HL-60 (cell line): ENCODE measurements at regions not wholly inside any gene's neighbourhood (a gene's known extent, or its start where the extent isn't known, plus 50 kb on each side); places are given as distances from the start of the nearest gene placed in this dataset.

ENCODE experiments used
- DNase-seq, 2 experiments: peaks; one replicate each; pipeline ENCODE4 v3.0.0-alpha.2; 2010 to 2020; ENCODE audit warnings: low read depth in 1 of 2, low spot score in 1 of 2
- H3K27ac ChIP-seq: fragments of 250-450 bp; sonication (Bioruptor Pico); replicated peaks from 2 replicates; pipeline ENCODE4 v1.5.1; 2020; ENCODE audit warnings: mild to moderate bottlenecking, moderate library complexity
- H3K27me3 ChIP-seq: fragments of 250-450 bp; sonication (Bioruptor Pico); 2 replicates; pipeline ENCODE4 v1.5.1; 2021; ENCODE audit warnings: mild to moderate bottlenecking, moderate library complexity; ENCODE audit not compliant: insufficient read depth, poor library complexity, severe bottlenecking
- H3K4me3 ChIP-seq: replicated peaks from 2 replicates; pipeline ENCODE4 v1.5.1; 2011; ENCODE audit warnings: mild to moderate bottlenecking, control low read depth, low read length; ENCODE audit not compliant: insufficient read depth
- CTCF ChIP-seq: IDR thresholded peaks from one replicate; pipeline ENCODE4 v1.5.1; 2011; ENCODE audit warnings: low read length, control low read depth, inconsistent platforms; ENCODE audit not compliant: insufficient read depth
- GABPA ChIP-seq: IDR thresholded peaks from 2 replicates; pipeline ENCODE4 v1.6.1; 2012; ENCODE audit warnings: low read depth
- POLR2AphosphoS5 ChIP-seq: IDR thresholded peaks from 2 replicates; pipeline ENCODE4 v1.6.1; 2012; ENCODE audit warnings: low read depth
- SPI1 ChIP-seq: IDR thresholded peaks from 2 replicates; pipeline ENCODE4 v1.6.1; 2012; ENCODE audit warnings: low read depth, mild to moderate bottlenecking, borderline replicate concordance
- TF ChIP-seq, protein P1 (sequence below): IDR thresholded peaks from 2 replicates; pipeline ENCODE4 v1.6.1; 2012; ENCODE audit warnings: low read depth; ENCODE audit not compliant: insufficient replicate concordance

GRCh38 chr5:93829346-93829745, 87.9 kb upstream of the POU5F2 start:
- Histone ChIP-seq H3K4me3 (no peak overlapping the region), H3K27ac (no peak overlapping the region), H3K27me3 (no peaks in the 10 kb centered on the region)
- TF ChIP-seq SPI1 (no peak), CTCF (no peak)
- DNase-seq = no peak

DNA sequence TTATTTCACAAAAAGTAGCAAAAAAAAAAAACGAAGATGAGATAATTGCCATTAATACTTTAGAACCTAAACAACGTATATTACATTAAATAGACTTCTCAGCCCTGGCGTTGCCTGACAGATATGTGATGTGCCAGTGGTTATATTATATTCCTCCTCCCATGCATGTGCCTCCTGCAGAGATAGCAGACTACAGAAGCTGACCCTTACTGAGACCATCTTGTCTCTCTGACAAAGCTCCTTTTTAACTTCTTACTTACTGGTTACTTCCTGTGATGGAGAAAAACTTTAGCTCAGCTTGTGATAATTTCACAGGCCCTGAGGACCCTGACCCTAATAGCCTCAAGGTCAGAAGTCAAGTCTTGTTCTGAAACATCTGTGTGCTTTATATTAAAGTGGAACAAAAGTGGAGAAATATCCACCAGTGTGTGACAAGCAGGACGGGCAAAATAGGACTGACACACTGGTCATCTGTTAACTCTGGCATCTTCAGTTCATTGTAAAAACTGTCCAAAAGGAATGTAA, 80.6 kb upstream of the POU5F2 start:
- no peaks in the 10 kb centered on the region for H3K27me3 ChIP-seq
- H3K4me3 ChIP-seq = no peak overlapping the region
- no peak for DNase-seq
- no peak overlapping the region for H3K27ac ChIP-seq
- no peak for TF ChIP-seq SPI1
- TF ChIP-seq POLR2AphosphoS5 = no peak
- TF ChIP-seq, protein P1, sequence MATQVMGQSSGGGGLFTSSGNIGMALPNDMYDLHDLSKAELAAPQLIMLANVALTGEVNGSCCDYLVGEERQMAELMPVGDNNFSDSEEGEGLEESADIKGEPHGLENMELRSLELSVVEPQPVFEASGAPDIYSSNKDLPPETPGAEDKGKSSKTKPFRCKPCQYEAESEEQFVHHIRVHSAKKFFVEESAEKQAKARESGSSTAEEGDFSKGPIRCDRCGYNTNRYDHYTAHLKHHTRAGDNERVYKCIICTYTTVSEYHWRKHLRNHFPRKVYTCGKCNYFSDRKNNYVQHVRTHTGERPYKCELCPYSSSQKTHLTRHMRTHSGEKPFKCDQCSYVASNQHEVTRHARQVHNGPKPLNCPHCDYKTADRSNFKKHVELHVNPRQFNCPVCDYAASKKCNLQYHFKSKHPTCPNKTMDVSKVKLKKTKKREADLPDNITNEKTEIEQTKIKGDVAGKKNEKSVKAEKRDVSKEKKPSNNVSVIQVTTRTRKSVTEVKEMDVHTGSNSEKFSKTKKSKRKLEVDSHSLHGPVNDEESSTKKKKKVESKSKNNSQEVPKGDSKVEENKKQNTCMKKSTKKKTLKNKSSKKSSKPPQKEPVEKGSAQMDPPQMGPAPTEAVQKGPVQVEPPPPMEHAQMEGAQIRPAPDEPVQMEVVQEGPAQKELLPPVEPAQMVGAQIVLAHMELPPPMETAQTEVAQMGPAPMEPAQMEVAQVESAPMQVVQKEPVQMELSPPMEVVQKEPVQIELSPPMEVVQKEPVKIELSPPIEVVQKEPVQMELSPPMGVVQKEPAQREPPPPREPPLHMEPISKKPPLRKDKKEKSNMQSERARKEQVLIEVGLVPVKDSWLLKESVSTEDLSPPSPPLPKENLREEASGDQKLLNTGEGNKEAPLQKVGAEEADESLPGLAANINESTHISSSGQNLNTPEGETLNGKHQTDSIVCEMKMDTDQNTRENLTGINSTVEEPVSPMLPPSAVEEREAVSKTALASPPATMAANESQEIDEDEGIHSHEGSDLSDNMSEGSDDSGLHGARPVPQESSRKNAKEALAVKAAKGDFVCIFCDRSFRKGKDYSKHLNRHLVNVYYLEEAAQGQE = no peak

GRCh38 chr5:93819668-93820067, 78.3 kb upstream of the POU5F2 start:
- TF ChIP-seq GABPA (no peak), SPI1 (no peak), POLR2AphosphoS5 (no peak), CTCF (no peak)
- TF ChIP-seq, protein P1 = no peak
- Histone ChIP-seq H3K27me3 (no peaks in the 10 kb centered on the region), H3K27ac (no peak overlapping the region), H3K4me3 (no peak overlapping the region)
- no peak for DNase-seq

DNA sequence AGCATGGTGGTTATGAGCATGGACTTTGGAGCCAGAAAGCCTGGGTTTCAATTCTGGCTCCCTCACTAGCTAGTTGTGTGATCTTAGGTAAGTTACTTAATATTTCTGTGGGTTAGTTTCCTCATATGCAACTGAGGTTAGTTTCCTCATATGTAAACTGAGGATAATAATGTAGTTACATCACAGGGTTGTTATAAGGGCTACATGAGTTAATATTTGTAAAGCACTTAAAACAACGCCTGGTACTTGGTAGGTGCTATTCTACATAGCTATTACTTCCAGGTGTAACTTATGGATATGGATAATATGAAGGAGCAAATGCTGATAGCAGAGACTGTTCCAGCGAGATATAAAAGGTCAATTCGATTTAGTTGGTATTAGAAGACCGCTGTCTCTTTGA, 69.4 kb upstream of the POU5F2 start:
- Histone ChIP-seq H3K4me3 (no peak overlapping the region), H3K27ac (no peak overlapping the region), H3K27me3 (no peaks in the 10 kb centered on the region)
- TF ChIP-seq CTCF (no peak), GABPA (no peak), POLR2AphosphoS5 (no peak), SPI1 (no peak)
- TF ChIP-seq, protein P1 = no peak
- DNase-seq = no peak
